HEK293T (cell line): ENCODE measurements at regions not wholly inside any gene's neighbourhood (a gene's known extent, or its start where the extent isn't known, plus 50 kb on each side); places are given as distances from the start of the nearest gene placed in this dataset.

Experiments
- ELF4 ChIP-seq: fragments of 450-650 bp; IDR thresholded peaks from 2 replicates; pipeline ENCODE4 v1.6.1; 2017; ENCODE audit warnings: antibody characterized with exemption
- FOXK2 ChIP-seq: fragments of 450-650 bp; IDR thresholded peaks from 2 replicates; pipeline ENCODE4 v1.6.1; 2016; ENCODE audit warnings: mild to moderate bottlenecking
- FOXM1 ChIP-seq: fragments of 450-650 bp; IDR thresholded peaks from 2 replicates; pipeline ENCODE4 v1.6.1; 2017; ENCODE audit warnings: mild to moderate bottlenecking, borderline replicate concordance
- LEF1 ChIP-seq: fragments of 450-650 bp; IDR thresholded peaks from 2 replicates; pipeline ENCODE4 v1.6.1; 2017; ENCODE audit warnings: mild to moderate bottlenecking, borderline replicate concordance
- NFRKB ChIP-seq: fragments of 450-650 bp; IDR thresholded peaks from 2 replicates; pipeline ENCODE4 v1.6.1; 2016; ENCODE audit warnings: mild to moderate bottlenecking, moderate library complexity
- SP1 ChIP-seq: fragments of 450-650 bp; IDR thresholded peaks from 2 replicates; pipeline ENCODE4 v1.6.1; 2017
- SUZ12 ChIP-seq: fragments of 450-650 bp; IDR thresholded peaks from 2 replicates; pipeline ENCODE4 v1.6.1; 2016; ENCODE audit warnings: mild to moderate bottlenecking
- TARDBP ChIP-seq: fragments of 450-650 bp; IDR thresholded peaks from 2 replicates; pipeline ENCODE4 v1.6.1; 2016
- ZNF384 ChIP-seq: fragments of 450-650 bp; IDR thresholded peaks from 2 replicates; pipeline ENCODE4 v1.6.1; 2016

DNA sequence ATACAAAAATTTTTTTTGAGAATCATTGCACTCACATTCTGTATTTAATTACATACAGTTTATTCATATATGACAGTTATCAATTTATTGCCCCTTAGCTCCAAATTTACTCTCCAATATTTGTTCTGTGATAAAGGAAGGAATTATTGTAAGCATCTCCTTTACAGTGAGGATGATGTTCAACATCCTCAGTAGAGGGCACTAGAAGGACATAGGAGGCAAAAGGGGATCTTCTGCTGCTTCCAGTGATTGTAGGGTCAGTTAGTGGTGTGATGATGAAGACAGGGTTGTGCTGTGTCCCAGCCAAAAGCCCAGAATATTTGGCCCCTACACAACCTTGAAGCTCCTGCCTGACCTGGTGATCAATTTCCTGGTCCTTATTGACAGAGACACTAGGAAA, 89.9 kb upstream of the DCBLD2 start:
- no peak for TF ChIP-seq SP1
- no peak for TF ChIP-seq SUZ12
- no peak for TF ChIP-seq LEF1
- no peak for TF ChIP-seq TARDBP
- no peak for TF ChIP-seq FOXM1
- no peak for TF ChIP-seq NFRKB
- no peak for TF ChIP-seq FOXK2
- no peak for TF ChIP-seq ZNF384
- TF ChIP-seq ELF4, result no peak
